ENCODE measurements at regions not wholly inside any gene's neighbourhood (a gene's known extent, or its start where the extent isn't known, plus 50 kb on each side); places are given as distances from the start of the nearest gene placed in this dataset.

DNA sequence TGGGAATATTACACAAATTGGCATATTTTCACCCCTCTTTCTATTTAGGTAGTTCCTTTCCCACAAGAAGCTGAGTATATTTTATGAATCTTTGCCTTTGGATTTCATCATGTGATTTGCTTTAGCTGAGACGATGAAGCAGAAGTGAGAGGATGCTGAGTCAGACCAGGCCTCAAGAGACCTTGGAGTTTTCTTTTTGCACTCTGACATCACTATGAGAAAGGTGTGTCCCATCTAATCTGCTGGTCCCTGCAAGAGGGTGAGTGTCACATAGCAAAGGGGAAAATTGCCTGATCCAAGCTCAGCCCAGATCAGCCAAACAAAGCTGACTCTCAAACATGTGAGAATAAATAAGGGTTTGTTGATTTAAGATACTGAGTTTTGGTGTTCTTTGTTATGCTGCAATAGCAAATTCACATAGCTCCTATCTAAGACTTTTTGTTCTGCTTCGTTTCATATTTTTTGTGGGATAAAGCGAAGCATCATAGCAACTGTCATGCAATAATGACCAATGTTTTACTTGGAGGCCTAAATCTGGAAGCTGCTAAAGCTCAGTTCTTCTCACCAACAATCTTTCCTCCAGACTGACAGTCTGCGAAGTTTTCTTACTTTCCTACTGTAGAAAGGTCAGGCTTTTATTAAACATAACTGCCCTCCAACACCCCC is 176.9 kb downstream of the PDHA2 start:
- no peak overlapping the region for H3K4me2 ChIP-seq (ENCODE audit: control insufficient read depth, insufficient read depth)
- no peak overlapping the region for H2AFZ ChIP-seq (ENCODE audit: control insufficient read depth, low read depth, low read length)
- no peaks in the 10 kb centered on the region for H3K36me3 ChIP-seq (ENCODE audit: control insufficient read depth in 2 of 2, insufficient read depth in 2 of 2, low read length in 1 of 2)
- FAIRE-seq, result peak; percentile 52
- ATAC-seq, result peak; percentile 97
- ChIA-PET RAD21 (ENCODE audit: unreplicated experiment) (no interaction called here), CTCF (no interaction called here), POLR2A (no interaction called here), SMC1A (ENCODE audit: uncharacterized antibody, unreplicated experiment) (no interaction called here)
- no TSS peak for BruUV-seq (replicated peaks)
- no peaks in the 10 kb centered on the region for H3K9me3 ChIP-seq (replicated peaks; ENCODE audit: control insufficient read depth, insufficient read depth, low read length)
- intact Hi-C loops (cut with micrococcal nuclease; ENCODE audit: unreplicated experiment) (no loop called here), in situ Hi-C loops (cut with MboI) (no loop called here)
- no peak overlapping the region for H3K9ac ChIP-seq (ENCODE audit: control insufficient read depth, insufficient read depth, low read length)
- DNase-seq (ENCODE audit: low read depth, low spot score), result no peak
- no peaks in the 10 kb centered on the region for H3K4me1 ChIP-seq (ENCODE audit: control insufficient read depth, insufficient read depth, low read length)
- H3K27me3 ChIP-seq (replicated peaks in 1 of 2; ENCODE audit: control insufficient read depth in 2 of 2, insufficient read depth in 2 of 2, low read length in 1 of 2), result no peaks in the 10 kb centered on the region
- H3K4me3 ChIP-seq, result no peak overlapping the region
- no peak overlapping the region for H3K27ac ChIP-seq (ENCODE audit: control insufficient read depth, insufficient read depth)
- H4K20me1 ChIP-seq (ENCODE audit: control insufficient read depth, insufficient read depth), result no peaks in the 10 kb centered on the region
- H3K79me2 ChIP-seq (ENCODE audit: control insufficient read depth, insufficient read depth, low read length), result no peaks in the 10 kb centered on the region
- WGBS (ENCODE audit: insufficient coverage, insufficient replicate concordance, low lambda C conversion rate, missing lambda C conversion rate), result 10% methylated on average over 4 of the region's 4 CpGs
- TF ChIP-seq NR2C2 (IDR thresholded peaks at IDR 0.05; ENCODE audit: borderline replicate concordance, control insufficient read depth, insufficient read length, low read depth) (no peak), CBFB (IDR thresholded peaks at IDR 0.05; ENCODE audit: low read depth) (no peak), EED (IDR thresholded peaks at IDR 0.05; ENCODE audit: low read depth) (0 out of 2 replicates have a peak, but pooled peaks have one; percentile 28), NFIC (IDR thresholded peaks at IDR 0.05; ENCODE audit: low read depth, low read length) (no peak), HDAC6 (IDR thresholded peaks at IDR 0.05; ENCODE audit: unreplicated experiment) (no peak), SMAD5 (IDR thresholded peaks at IDR 0.05; ENCODE audit: low read depth) (no peak), JUNB (IDR thresholded peaks at IDR 0.05) (peak; percentile 66), YY1 (IDR thresholded peaks at IDR 0.05; ENCODE audit: low read depth, low read length) (no peak), MEF2B (IDR thresholded peaks at IDR 0.05; ENCODE audit: partially characterized antibody, poor library complexity, severe bottlenecking) (peak; percentile 59), WRNIP1 (IDR thresholded peaks at IDR 0.05; ENCODE audit: borderline replicate concordance, low read depth, low read length) (no peak), IKZF2 (IDR thresholded peaks at IDR 0.05) (peak; percentile 40 to 60), MEF2A (IDR thresholded peaks at IDR 0.05; ENCODE audit: insufficient read depth, low read depth, low read length) (no peak), BHLHE40 (IDR thresholded peaks at IDR 0.05; ENCODE audit: borderline replicate concordance in 1 of 2, low read depth in 2 of 2, low read length in 1 of 2) (no peak), BCL11A (IDR thresholded peaks at IDR 0.05; ENCODE audit: low read depth, low read length) (0 out of 2 replicates have a peak, but pooled peaks have one; percentile 27)
- TF ChIP-seq, protein P1, sequence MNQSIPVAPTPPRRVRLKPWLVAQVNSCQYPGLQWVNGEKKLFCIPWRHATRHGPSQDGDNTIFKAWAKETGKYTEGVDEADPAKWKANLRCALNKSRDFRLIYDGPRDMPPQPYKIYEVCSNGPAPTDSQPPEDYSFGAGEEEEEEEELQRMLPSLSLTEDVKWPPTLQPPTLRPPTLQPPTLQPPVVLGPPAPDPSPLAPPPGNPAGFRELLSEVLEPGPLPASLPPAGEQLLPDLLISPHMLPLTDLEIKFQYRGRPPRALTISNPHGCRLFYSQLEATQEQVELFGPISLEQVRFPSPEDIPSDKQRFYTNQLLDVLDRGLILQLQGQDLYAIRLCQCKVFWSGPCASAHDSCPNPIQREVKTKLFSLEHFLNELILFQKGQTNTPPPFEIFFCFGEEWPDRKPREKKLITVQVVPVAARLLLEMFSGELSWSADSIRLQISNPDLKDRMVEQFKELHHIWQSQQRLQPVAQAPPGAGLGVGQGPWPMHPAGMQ (IDR thresholded peaks at IDR 0.05; ENCODE audit: borderline replicate concordance), result no peak
- TF ChIP-seq, protein P2, sequence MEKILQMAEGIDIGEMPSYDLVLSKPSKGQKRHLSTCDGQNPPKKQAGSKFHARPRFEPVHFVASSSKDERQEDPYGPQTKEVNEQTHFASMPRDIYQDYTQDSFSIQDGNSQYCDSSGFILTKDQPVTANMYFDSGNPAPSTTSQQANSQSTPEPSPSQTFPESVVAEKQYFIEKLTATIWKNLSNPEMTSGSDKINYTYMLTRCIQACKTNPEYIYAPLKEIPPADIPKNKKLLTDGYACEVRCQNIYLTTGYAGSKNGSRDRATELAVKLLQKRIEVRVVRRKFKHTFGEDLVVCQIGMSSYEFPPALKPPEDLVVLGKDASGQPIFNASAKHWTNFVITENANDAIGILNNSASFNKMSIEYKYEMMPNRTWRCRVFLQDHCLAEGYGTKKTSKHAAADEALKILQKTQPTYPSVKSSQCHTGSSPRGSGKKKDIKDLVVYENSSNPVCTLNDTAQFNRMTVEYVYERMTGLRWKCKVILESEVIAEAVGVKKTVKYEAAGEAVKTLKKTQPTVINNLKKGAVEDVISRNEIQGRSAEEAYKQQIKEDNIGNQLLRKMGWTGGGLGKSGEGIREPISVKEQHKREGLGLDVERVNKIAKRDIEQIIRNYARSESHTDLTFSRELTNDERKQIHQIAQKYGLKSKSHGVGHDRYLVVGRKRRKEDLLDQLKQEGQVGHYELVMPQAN (conservative IDR thresholded peaks at IDR 0.05), result no peak
- TF ChIP-seq, protein P3, sequence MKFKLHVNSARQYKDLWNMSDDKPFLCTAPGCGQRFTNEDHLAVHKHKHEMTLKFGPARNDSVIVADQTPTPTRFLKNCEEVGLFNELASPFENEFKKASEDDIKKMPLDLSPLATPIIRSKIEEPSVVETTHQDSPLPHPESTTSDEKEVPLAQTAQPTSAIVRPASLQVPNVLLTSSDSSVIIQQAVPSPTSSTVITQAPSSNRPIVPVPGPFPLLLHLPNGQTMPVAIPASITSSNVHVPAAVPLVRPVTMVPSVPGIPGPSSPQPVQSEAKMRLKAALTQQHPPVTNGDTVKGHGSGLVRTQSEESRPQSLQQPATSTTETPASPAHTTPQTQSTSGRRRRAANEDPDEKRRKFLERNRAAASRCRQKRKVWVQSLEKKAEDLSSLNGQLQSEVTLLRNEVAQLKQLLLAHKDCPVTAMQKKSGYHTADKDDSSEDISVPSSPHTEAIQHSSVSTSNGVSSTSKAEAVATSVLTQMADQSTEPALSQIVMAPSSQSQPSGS (IDR thresholded peaks at IDR 0.05; ENCODE audit: low read length), result 0 out of 2 replicates have a peak, but pooled peaks have one; percentile 19
- TF ChIP-seq, protein P4, sequence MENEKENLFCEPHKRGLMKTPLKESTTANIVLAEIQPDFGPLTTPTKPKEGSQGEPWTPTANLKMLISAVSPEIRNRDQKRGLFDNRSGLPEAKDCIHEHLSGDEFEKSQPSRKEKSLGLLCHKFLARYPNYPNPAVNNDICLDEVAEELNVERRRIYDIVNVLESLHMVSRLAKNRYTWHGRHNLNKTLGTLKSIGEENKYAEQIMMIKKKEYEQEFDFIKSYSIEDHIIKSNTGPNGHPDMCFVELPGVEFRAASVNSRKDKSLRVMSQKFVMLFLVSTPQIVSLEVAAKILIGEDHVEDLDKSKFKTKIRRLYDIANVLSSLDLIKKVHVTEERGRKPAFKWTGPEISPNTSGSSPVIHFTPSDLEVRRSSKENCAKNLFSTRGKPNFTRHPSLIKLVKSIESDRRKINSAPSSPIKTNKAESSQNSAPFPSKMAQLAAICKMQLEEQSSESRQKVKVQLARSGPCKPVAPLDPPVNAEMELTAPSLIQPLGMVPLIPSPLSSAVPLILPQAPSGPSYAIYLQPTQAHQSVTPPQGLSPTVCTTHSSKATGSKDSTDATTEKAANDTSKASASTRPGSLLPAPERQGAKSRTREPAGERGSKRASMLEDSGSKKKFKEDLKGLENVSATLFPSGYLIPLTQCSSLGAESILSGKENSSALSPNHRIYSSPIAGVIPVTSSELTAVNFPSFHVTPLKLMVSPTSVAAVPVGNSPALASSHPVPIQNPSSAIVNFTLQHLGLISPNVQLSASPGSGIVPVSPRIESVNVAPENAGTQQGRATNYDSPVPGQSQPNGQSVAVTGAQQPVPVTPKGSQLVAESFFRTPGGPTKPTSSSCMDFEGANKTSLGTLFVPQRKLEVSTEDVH (IDR thresholded peaks at IDR 0.05; ENCODE audit: low read depth, partially characterized antibody), result no peak

Data from GM12878 (cell line).